Panc1 (cell line): ENCODE measurements at regions not wholly inside any gene's neighbourhood (a gene's known extent, or its start where the extent isn't known, plus 50 kb on each side); places are given as distances from the start of the nearest gene placed in this dataset.

Experiments used
- ATAC-seq: fragments of 200-7000 bp; cut with Tn5 transposase; 2 replicates; pipeline ENCODE4 v1.9.1; 2020; ENCODE audit warnings: mild to moderate bottlenecking, moderate library complexity
- BruUV-seq: library from RNA; stranded (reverse); fragments of 400-500 nt; replicated peaks from 2 replicates; lab custom pipeline; 2021; lab: Mats Ljungman, UMichigan
- CTCF ChIA-PET: fragments of 300-600 bp; sonication (Branson Sonifier 250); formaldehyde crosslinking; loops from one replicate; lab custom pipeline; 2022; ENCODE audit warnings: antibody characterized with exemption; lab: Charles Lee
- POLR2A ChIA-PET: fragments of 300-600 bp; sonication (Branson Sonifier 250); formaldehyde crosslinking; loops from one replicate; lab custom pipeline; 2022; ENCODE audit warnings: antibody characterized with exemption; lab: Charles Lee
- DNase-seq: peaks from one replicate; pipeline ENCODE4 v3.0.0-alpha.2; 2010; ENCODE audit warnings: low read depth, low spot score
- H3K27ac ChIP-seq: 2 replicates; pipeline ENCODE4 v1.5.1; 2011; ENCODE audit warnings: mild to moderate bottlenecking, low read length, inconsistent platforms
- H3K27me3 ChIP-seq: fragments of 200-500 bp; sonication (Bioruptor generic); 2 replicates; pipeline ENCODE4 v1.6.0; 2014; ENCODE audit warnings: low read length, inconsistent platforms; ENCODE audit not compliant: control insufficient read depth, insufficient read depth
- H3K36me3 ChIP-seq: fragments of 200-500 bp; sonication (Bioruptor generic); 2 replicates; pipeline ENCODE4 v1.5.1; 2014; ENCODE audit warnings: inconsistent platforms, mild to moderate bottlenecking, low read length, moderate library complexity; ENCODE audit not compliant: control insufficient read depth, insufficient read depth
- H3K4me1 ChIP-seq: 2 replicates; pipeline ENCODE4 v1.5.1; 2011; ENCODE audit warnings: inconsistent platforms, mild to moderate bottlenecking, low read length, moderate library complexity; ENCODE audit not compliant: control insufficient read depth, insufficient read depth
- H3K4me3 ChIP-seq, 2 experiments: 2 replicates each; pipeline ENCODE4 v1.5.1; 2011 to 2012; ENCODE audit warnings: low read depth in 2 of 2, low read length in 2 of 2, mild to moderate bottlenecking in 2 of 2, inconsistent platforms in 1 of 2, moderate library complexity in 1 of 2
- H3K9me3 ChIP-seq: fragments of 200-500 bp; sonication (Bioruptor generic); 2 replicates; pipeline ENCODE4 v1.5.1; 2014; ENCODE audit warnings: low read depth, mild to moderate bottlenecking, inconsistent platforms, low read length, moderate library complexity; ENCODE audit not compliant: control insufficient read depth, insufficient read depth
- CTCF ChIP-seq: fragments of 450-650 bp; IDR thresholded peaks from 2 replicates; pipeline ENCODE4 v1.5.1; 2017; ENCODE audit warnings: mild to moderate bottlenecking
- POLR2AphosphoS5 ChIP-seq: IDR thresholded peaks from 2 replicates; pipeline ENCODE4 v1.6.1; 2012; ENCODE audit warnings: mild to moderate bottlenecking, low read depth, low read length, moderate library complexity
- REST ChIP-seq, 2 experiments: IDR thresholded peaks; 2 replicates each; pipeline ENCODE4 v1.6.1; 2011 to 2012; ENCODE audit warnings: low read depth in 2 of 2, control low read depth in 1 of 2, low read length in 1 of 2, mild to moderate bottlenecking in 1 of 2, moderate library complexity in 1 of 2; ENCODE audit not compliant: insufficient read depth in 1 of 2
- SIN3A ChIP-seq: IDR thresholded peaks from 2 replicates; pipeline ENCODE4 v1.6.1; 2012; ENCODE audit warnings: low read depth, mild to moderate bottlenecking, low read length, moderate library complexity, borderline replicate concordance; ENCODE audit not compliant: insufficient read depth
- TCF7L2 ChIP-seq: IDR thresholded peaks from 2 replicates; pipeline ENCODE4 v1.6.1; 2011; ENCODE audit warnings: mild to moderate bottlenecking, low read depth, low read length, inconsistent platforms
- in situ Hi-C: cut with HindIII; loops from 2 replicates; pipeline ENCODE4 v1.10.0; 2016; ENCODE audit warnings: low sequenced_read_pairs, low pct_unique_long_range_greater_than_20kb
- intact Hi-C: fragments of 100-400 bp; cut with micrococcal nuclease; formaldehyde crosslinking; loops from one replicate; pipeline ENCODE4 v1.10.0; 2022; ENCODE audit not compliant: unreplicated experiment

DNA sequence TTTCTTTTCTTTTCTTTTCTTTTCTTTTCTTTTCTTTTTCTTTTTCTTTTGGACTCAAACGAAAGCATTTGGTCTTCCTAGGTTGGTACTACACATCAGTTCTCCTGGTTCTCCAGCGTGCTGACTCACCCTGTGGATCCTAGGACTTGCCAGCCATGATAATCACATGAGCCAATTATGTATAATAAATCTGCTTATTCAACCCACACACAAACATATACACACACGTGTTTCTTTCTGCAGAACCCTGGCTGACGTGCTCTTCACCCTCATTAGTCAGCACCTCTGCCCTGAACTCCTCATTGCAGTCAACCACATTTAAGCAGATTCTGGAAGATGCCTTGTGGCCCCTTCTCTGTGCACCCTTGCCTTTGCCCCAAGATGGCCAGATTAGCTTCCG, 162.4 kb upstream of the MYT1L start:
- no peak for ATAC-seq
- POLR2A ChIA-PET, result no interaction called here

DNA sequence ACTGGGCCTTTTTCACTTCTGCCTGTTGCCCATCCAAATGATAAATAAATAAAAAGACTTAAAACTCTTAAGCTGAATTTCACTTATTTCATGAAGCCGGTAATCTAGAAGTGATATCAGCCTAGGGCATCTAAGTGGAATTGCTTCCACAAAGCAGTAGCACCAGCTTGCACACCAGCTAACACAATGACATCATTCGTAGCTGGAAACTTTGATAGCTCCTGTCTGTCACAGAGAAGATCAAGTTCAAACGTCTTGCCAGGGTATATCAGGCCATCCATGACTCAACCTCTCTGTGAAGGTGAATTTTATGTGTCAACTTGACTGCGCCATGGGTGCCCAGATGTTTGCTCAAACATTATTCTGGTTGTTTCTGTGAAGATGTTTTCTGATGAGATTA, 161.7 kb upstream of the MYT1L start:
- intact Hi-C loops (no loop called here), in situ Hi-C loops (no loop called here)
- no peaks in the 10 kb centered on the region for H3K36me3 ChIP-seq
- CTCF ChIA-PET, result no interaction called here
- POLR2A ChIA-PET, result no interaction called here
- H3K4me3 ChIP-seq, result no peak overlapping the region
- TF ChIP-seq TCF7L2 (no peak), SIN3A (no peak), CTCF (no peak), REST (IDR thresholded peaks at IDR 0.05; ENCODE audit: insufficient read depth in 1 of 2, low read depth in 2 of 2, low read length in 1 of 2) (no peak), POLR2AphosphoS5 (no peak)
- H3K27me3 ChIP-seq, result no peaks in the 10 kb centered on the region; the same call in 1 of the 2 replicates
- H3K27ac ChIP-seq, result no peak overlapping the region
- no peaks in the 10 kb centered on the region for H3K4me1 ChIP-seq
- no peak for DNase-seq
- no peak for ATAC-seq
- no TSS peak for BruUV-seq
- no peaks in the 10 kb centered on the region for H3K9me3 ChIP-seq

More for the DNA sequence above, 162.4 kb upstream of the MYT1L start:
- Histone ChIP-seq H3K4me3 (no peak overlapping the region), H3K4me1 (no peaks in the 10 kb centered on the region), H3K36me3 (no peaks in the 10 kb centered on the region), H3K27me3 (no peaks in the 10 kb centered on the region; the same call in 1 of the 2 replicates), H3K27ac (no peak overlapping the region), H3K9me3 (no peaks in the 10 kb centered on the region)
- CTCF ChIA-PET, result no interaction called here
- in situ Hi-C loops (no loop called here), intact Hi-C loops (no loop called here)
- no TSS peak for BruUV-seq
- no peak for DNase-seq
- TF ChIP-seq REST (IDR thresholded peaks at IDR 0.05; ENCODE audit: insufficient read depth in 1 of 2, low read depth in 2 of 2, low read length in 1 of 2) (no peak), TCF7L2 (no peak), SIN3A (no peak), POLR2AphosphoS5 (no peak)
